UCSD-AML1 (cell line): ENCODE measurements at regions not wholly inside any gene's neighbourhood (a gene's known extent, or its start where the extent isn't known, plus 50 kb on each side); places are given as distances from the start of the nearest gene placed in this dataset.

ENCODE experiments used
- DNase-seq: peaks from one replicate; lab custom pipeline; 2025; ENCODE audit not compliant: unreplicated experiment; lab: John Stamatoyannopoulos, UW

GRCh38 chr2:220932041-220932440 lies 640.1 kb downstream of the EPHA4 start:
- DNase-seq, result no peak

DNA sequence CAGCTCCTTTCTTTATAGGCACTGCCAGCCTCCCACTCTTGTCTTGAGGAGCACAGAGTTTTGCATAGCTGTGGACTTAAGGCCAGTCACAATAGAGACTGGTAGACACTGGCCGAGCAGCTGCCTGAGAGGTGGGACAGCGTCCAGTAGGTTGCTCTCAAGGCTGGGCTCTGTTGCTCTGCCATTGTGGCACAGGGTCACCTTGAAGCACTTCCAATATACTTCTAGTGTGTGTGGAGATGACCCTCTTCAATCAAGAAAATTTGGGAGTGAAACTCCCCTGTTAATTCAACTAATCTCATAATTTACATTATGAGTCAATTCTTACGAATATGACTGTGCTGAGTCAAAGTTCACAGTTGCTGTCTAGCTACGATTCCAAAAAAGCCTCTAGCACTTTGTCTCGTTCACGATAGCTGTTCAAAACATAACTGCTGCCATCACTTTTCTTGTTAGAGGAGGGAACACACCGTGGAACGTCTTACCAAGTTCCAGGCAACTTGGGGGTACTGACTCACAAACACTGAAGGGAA lies 636.2 kb downstream of the EPHA4 start:
- DNase-seq, result no peak

- no peak for DNase-seq
Observed at GRCh38 chr2:220936641-220937197, 635.4 kb downstream of the EPHA4 start.

DNA sequence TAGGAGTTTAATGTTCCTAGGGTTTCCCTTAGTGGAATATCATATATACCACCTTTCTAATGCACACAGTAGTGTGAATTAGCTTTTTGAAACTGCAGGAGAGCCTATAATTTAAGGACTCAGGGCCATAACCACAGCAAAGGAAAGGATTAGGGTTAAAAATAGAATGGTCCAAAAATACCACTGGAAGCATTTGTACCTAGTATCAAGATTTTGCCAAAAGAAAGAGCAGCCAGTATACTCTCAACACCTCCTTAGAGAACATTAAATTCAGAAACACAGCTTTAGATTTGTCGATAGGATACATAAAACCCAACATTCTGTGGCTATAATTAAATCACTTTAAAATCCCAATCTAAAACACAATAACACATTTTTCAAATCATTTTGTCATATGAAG lies 634.9 kb downstream of the EPHA4 start:
- DNase-seq, result no peak

DNA sequence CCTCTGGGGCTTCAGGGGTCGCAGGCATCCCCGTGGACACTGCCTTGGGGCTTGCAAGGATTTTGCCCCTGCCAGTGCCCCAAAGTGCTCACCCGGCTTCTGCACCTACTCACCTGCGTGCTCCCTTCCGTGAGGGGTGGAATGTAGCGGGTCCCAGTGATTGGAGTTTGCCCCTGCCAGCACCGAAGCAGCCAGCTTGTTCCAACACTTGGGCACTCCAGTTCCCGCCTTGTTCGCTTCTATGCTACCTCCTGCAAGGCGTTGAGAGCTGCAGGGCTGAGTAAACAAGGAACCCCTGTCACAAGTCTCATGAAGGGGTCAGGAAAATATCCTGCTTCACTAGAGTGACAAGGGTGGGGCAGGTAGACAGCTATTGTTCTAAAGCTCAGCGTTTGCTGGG lies 631.5 kb downstream of the EPHA4 start:
- no peak for DNase-seq

GRCh38 chr2:220941683-220942082 lies 630.4 kb downstream of the EPHA4 start:
- DNase-seq, result no peak

GRCh38 chr2:220946552-220946951 lies 625.6 kb downstream of the EPHA4 start:
- no peak for DNase-seq

DNA sequence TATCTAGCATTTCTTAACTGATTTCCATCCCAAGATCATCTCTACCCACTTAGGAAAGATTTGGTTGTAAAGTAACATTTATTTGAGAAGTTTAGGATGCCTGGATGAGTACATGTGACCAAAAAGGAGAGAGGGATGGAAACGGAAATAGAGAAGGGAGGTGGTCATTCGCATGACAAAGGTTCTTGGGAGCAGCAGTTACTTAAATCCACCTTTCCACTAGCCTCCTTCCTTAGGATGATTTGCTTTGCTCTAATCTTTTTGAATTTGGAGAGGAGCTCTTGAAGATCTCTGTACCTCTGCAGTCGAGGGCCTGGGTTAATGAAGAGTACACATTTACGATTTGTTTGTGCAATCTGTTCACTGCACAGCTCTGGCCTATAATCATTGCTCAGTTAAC lies 623.5 kb downstream of the EPHA4 start:
- DNase-seq, result no peak

GRCh38 chr2:220949466-220949865 lies 622.6 kb downstream of the EPHA4 start:
- no peak for DNase-seq

- DNase-seq, result no peak
Observed at GRCh38 chr2:220955776-220956175, 616.3 kb downstream of the EPHA4 start.

DNA sequence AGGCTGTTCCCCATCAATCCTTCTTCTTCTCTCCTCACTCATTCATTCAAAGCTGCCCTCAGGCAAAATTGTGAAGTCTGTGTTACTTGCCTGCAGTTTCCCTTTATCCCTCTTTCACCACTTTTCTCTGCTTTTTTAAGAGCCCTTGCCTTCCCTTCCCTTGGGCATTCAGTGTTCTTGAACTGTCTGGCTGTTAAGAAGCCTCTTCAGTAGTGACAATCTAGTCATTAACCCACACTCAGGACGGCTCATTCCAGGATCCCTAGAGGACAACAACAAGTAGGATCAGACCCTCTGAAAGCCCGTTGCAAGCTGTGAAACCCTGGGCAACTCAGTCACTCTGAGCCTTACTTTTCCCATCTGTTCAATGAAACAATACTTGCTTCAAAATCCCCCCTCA lies 615.7 kb downstream of the EPHA4 start:
- no peak for DNase-seq

GRCh38 chr2:220959391-220959802 lies 612.7 kb downstream of the EPHA4 start:
- DNase-seq, result no peak

- DNase-seq, result no peak
Observed at GRCh38 chr2:220961143-220961860, 610.8 kb downstream of the EPHA4 start.

- DNase-seq, result no peak
Observed at GRCh38 chr2:220962556-220962955, 609.5 kb downstream of the EPHA4 start.

GRCh38 chr2:220963076-220963475 lies 609.0 kb downstream of the EPHA4 start:
- no peak for DNase-seq

GRCh38 chr2:220963930-220964329 lies 608.2 kb downstream of the EPHA4 start:
- no peak for DNase-seq

DNA sequence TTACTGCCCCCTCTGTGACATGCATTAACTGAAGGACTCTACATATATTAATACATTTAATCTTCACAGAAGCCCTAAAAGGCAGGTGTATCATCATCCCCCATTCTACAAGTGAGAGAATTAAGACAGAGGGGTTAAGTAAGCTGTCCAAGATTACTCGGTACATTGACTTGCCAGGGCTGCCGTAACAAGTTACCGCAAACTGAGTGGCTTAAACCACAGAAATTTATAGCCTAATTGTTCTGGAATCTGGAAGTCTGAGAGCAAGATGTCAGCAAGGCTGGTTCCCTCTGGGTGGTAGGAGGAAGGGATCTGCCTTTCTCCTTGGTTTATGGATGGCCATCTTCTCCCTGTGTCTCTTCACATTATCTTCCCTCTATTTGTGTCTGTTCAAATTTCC lies 605.5 kb downstream of the EPHA4 start:
- no peak for DNase-seq

GRCh38 chr2:220969348-220969747 lies 602.8 kb downstream of the EPHA4 start:
- DNase-seq, result no peak

- no peak for DNase-seq
Observed at GRCh38 chr2:220980966-220981675, 591.0 kb downstream of the EPHA4 start.

- DNase-seq, result no peak
Observed at GRCh38 chr2:220981926-220982325, 590.2 kb downstream of the EPHA4 start.

DNA sequence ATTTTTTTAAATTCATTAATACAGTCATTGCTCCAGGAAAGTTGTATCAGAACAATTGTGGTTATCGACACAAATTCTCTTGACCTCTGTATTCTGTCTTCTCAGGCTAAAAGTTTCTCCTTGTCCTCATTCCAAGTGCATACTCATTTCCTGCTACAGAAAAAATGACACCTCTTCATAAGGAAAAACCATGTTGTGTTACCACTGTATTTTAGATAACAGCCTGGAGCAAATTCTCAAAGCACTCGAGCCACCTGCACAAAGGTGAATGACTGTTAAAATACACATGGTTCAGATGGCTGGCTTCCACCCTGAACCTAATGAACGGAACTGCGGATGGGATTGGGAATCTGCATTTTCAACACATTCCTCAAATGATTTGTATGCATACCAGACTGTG lies 586.5 kb downstream of the EPHA4 start:
- DNase-seq, result no peak

DNA sequence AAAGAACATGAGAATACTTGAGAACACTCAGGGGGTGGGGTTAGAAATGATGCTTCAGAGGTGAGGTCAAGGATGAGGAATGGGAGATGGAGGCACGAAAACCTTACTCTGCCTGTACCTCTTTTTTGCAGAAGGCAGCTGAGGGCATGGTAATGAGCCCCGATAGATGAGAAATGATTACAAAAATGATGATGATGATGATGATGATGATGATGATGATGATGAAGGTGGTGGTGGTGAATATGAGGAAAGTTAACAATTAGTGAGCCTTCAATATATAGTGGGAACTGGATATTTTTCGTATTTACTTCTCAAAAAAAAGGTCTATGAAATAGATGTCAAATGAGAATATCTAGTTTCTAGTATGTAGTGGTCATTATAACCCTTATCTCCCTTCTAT lies 584.3 kb downstream of the EPHA4 start:
- no peak for DNase-seq
